IPS DF 6.9 (cell line): ENCODE measurements at regions not wholly inside any gene's neighbourhood (a gene's known extent, or its start where the extent isn't known, plus 50 kb on each side); places are given as distances from the start of the nearest gene placed in this dataset.
"Not testable (repeated sequence)": the region's sequence is repeated elsewhere in the genome, so short reads cannot be mapped to it uniquely, and the experiment has no call there.

Source experiments
- DNase-seq: peaks from one replicate; pipeline ENCODE4 v3.0.0-alpha.2; 2013; ENCODE audit warnings: low read depth, low spot score
- H3K27ac ChIP-seq: one replicate; pipeline ENCODE4 v1.5.1; 2013; ENCODE audit warnings: low read length, control low read depth
- H3K27me3 ChIP-seq: 2 replicates; pipeline ENCODE4 v1.6.1; 2013; ENCODE audit warnings: mild to moderate bottlenecking, low read length; ENCODE audit not compliant: control insufficient read depth, insufficient read depth
- H3K36me3 ChIP-seq: 2 replicates; pipeline ENCODE4 v1.6.1; 2013; ENCODE audit warnings: low read length; ENCODE audit not compliant: control insufficient read depth, insufficient read depth
- H3K4me1 ChIP-seq: 2 replicates; pipeline ENCODE4 v1.6.1; 2013; ENCODE audit warnings: low read length; ENCODE audit not compliant: control insufficient read depth, insufficient read depth
- H3K4me3 ChIP-seq: 2 replicates; pipeline ENCODE4 v1.5.1; 2013; ENCODE audit warnings: mild to moderate bottlenecking, low read length
- H3K9me3 ChIP-seq: 2 replicates; pipeline ENCODE4 v1.6.1; 2013; ENCODE audit warnings: low read length, inconsistent platforms; ENCODE audit not compliant: control insufficient read depth, insufficient read depth
- WGBS: extraction: QIAGEN DNeasy Blood & Tissue Kit; methylation state at CpG from one replicate; pipeline ENCODE4 v1.1.7; 2013; ENCODE audit warnings: mixed read lengths, missing lambda C conversion rate; ENCODE audit not compliant: insufficient read length, insufficient coverage; 5-methylcytosine and 5-hydroxymethylcytosine counted together

DNA sequence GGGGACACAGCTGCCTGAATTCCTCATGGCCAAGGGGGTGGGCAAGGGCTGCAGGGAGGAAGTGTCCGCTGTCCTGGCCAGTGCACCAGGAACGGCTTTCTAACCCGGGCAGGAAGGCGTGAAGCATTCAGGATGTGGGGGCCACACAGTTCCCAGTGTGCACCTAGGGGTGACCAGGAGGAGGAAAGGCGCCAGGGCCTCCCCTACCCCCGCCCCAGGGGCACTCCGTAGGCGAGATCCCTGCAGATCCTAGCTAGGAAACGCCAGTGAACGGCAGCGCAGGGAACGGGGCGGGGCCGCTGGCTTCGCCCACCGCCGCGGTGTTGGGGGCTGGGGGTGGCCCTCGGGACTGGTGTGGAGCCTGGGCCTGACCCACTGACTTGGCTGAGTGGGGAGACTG lies 199.6 kb downstream of the USP22 start:
- not testable (repeated sequence) for H3K4me1 ChIP-seq, H3K27ac ChIP-seq, H3K27me3 ChIP-seq, H3K9me3 ChIP-seq, DNase-seq, H3K4me3 ChIP-seq, H3K36me3 ChIP-seq
- WGBS: no CpG with 5 or more reads among the region's 19 CpGs

- peak overlapping the region; percentile 47; the same call in 1 of the 2 replicates for H3K4me3 ChIP-seq
- DNase-seq: not testable (repeated sequence)
Observed at GRCh38 chr17:20843799-20844553, 198.8 kb downstream of the USP22 start.

GRCh38 chr17:20848869-20849443 lies 193.9 kb downstream of the USP22 start:
- WGBS: no CpG with 5 or more reads among the region's 3 CpGs
- not testable (repeated sequence) for H3K27ac ChIP-seq, H3K9me3 ChIP-seq, H3K4me1 ChIP-seq, H3K4me3 ChIP-seq, H3K27me3 ChIP-seq, DNase-seq, H3K36me3 ChIP-seq

More at GRCh38 chr17:20843799-20844553, 198.8 kb downstream of the USP22 start:
- H3K9me3 ChIP-seq, H3K27ac ChIP-seq, H3K27me3 ChIP-seq, H3K4me1 ChIP-seq, H3K36me3 ChIP-seq: not testable (repeated sequence)
- no CpG with 5 or more reads among the region's 74 CpGs for WGBS

GRCh38 chr17:20851591-20852238 lies 191.1 kb downstream of the USP22 start:
- H3K4me3 ChIP-seq: peak overlapping the region; percentile 11; the same call in 1 of the 2 replicates
- no CpG with 5 or more reads among the region's 21 CpGs for WGBS
- not testable (repeated sequence) for DNase-seq, H3K36me3 ChIP-seq, H3K27me3 ChIP-seq, H3K27ac ChIP-seq, H3K9me3 ChIP-seq, H3K4me1 ChIP-seq

GRCh38 chr17:20852239-20852989 lies 190.4 kb downstream of the USP22 start:
- peak overlapping the region; percentile 36; the same call in 1 of the 2 replicates for H3K4me3 ChIP-seq
- DNase-seq: no peak

DNA sequence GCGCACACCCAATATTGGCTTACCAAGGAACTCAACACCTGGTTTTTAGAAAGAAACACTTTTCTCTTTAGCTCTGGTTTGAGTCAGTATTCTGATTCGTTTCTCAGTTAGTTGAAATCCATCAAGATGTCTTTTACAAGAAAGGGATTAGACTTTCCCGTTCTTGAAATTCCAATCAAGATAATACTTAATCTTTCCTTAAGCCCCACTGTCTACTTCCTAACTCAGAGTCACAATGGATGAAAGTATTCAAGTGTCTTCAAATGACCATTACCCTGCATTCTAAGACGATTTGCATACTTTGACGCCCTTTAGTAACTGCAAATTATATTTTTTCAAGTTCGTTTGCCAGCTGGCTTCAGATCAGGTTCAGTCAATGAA lies 189.8 kb downstream of the USP22 start:
- Histone ChIP-seq H3K4me3 (peak overlapping the region; percentile 36; the same call in 1 of the 2 replicates), H3K27ac (no peak overlapping the region), H3K36me3 (no peaks in the 10 kb centered on the region), H3K9me3 (no peaks in the 10 kb centered on the region), H3K4me1 (no peaks in the 10 kb centered on the region), H3K27me3 (no peaks in the 10 kb centered on the region)
- no peak for DNase-seq
- no CpG with 5 or more reads among the region's 6 CpGs for WGBS

More at GRCh38 chr17:20852239-20852989, 190.4 kb downstream of the USP22 start:
- WGBS: no CpG with 5 or more reads among the region's 36 CpGs
- Histone ChIP-seq H3K9me3 (no peaks in the 10 kb centered on the region), H3K4me1 (no peaks in the 10 kb centered on the region), H3K36me3 (no peaks in the 10 kb centered on the region), H3K27ac (no peak overlapping the region), H3K27me3 (no peaks in the 10 kb centered on the region)

DNA sequence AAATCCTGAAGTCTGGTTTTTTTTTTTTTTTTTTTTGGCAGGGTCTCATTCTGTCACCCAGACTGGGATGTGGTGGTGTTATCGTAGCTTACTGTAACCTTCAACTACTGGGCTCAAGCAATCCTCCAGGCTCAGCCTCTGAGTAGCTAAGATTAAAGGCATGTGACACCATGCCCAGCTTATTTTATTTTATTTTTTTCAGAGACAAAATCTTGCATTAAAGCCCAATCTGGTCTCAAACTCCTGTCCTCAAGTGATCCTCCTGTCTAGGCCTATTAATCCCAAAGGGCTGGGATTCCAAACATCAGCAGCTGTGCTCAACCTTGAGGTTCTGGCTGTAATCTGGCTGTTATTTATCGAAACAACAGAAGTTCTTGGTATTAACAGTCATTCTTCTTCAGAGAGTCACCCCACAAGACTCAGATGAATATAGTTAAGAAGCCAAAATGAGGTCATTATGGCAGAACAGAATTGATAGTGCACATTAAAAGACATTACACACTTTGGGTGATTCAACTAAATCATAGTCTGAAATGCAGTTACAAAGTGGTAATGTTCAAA lies 186.8 kb downstream of the USP22 start:
- not testable (repeated sequence) for H3K36me3 ChIP-seq, DNase-seq, H3K4me1 ChIP-seq

DNA sequence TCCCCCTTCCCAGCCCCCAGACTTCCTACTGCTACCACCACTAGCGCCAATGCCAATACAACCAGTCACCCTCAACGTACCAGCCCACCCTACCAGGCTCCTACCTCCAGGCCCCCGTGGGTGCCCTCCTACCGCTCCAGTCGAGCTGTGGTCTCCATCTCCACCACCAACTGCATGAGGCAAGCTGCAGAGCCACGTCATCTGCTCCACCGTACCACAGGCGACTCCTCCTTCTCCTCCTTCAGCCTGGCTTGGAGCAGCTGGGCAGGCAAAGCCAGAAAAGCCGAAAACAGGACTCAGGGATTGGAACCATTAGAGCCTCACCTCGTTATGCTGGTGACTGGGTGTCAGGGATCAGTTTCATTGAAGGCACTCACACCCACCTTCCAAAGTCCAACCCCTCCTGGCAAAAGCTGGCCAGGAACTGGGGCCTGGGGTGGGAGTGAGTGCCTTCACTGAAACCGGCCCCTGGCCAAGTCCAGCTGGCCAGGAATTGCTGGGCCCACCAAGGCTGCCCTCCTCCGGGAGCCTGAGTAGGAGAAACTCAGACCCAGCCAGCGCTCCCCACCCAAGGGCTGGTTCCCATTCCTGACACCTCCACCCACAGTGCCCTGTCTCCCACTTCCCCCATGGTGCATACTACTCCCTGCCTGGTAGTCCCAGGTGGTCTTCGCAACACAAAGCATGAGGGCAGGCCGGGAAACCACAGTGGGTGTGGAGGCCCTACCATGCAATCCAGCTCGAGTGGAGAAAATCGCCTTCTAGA lies 176.2 kb downstream of the USP22 start:
- H3K4me1 ChIP-seq, H3K36me3 ChIP-seq, DNase-seq, H3K9me3 ChIP-seq, H3K27me3 ChIP-seq, H3K4me3 ChIP-seq, H3K27ac ChIP-seq: not testable (repeated sequence)
- no CpG with 5 or more reads among the region's 17 CpGs for WGBS

More for the DNA sequence above, 186.8 kb downstream of the USP22 start:
- not testable (repeated sequence) for H3K4me3 ChIP-seq, H3K27me3 ChIP-seq, H3K9me3 ChIP-seq, H3K27ac ChIP-seq
- WGBS: no CpG with 5 or more reads among the region's 2 CpGs

DNA sequence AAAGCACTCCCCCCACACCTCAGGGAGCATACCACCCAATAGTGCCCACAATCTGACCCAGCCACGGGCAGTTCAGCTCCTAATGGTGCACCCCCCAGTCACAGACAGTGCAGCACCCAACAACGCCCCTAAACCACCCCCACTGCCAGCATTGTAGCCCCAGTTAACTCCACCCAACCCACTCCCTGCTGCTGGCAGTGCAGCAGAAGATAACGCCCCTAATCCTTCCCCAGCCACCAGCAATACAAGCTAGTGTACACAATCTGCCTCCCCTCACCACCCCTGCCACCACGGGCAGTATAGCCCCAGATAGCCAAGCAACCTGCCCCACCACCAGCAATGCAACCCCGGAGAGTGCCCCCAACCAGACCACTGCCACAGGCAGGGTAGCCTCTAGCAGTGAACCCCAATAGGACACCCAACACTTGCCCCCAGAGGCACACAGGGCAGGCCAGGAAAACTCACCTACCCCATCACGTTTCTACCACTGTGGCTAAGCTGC lies 175.3 kb downstream of the USP22 start:
- H3K27me3 ChIP-seq, H3K4me3 ChIP-seq, DNase-seq, H3K9me3 ChIP-seq, H3K36me3 ChIP-seq, H3K4me1 ChIP-seq, H3K27ac ChIP-seq: not testable (repeated sequence)
- no CpG with 5 or more reads among the region's 6 CpGs for WGBS
